ENCODE measurements at regions not wholly inside any gene's neighbourhood (a gene's known extent, or its start where the extent isn't known, plus 50 kb on each side); places are given as distances from the start of the nearest gene placed in this dataset.

DNA sequence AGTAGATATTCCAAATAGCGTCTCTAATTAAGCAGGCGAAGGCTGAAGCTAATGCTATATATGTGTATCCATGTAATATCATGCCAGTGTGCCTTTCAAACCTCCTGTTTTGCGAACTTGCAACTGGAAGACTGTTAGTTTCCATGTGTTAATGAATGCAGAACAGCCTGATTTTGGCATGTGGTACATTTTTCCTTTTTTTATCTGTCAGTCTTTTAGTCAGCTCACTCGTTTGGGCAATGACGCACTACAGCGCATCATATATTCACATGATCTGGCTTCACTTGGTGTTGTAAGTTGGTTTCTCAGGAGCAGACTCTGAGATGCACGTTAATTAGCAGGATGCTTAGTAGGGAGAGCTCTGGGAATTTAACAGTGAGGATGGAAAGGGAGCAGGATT lies 210.4 kb upstream of the CA10 start:
- Histone ChIP-seq H3K4me2 (ENCODE audit: low read length) (no peak overlapping the region), H3K4me1 (ENCODE audit: control insufficient read depth, low read length) (no peaks in the 10 kb centered on the region), H3K9me2 (replicated peaks; ENCODE audit: control insufficient read depth, low read length) (no peaks in the 10 kb centered on the region), H3K27ac (ENCODE audit: low read depth, low read length) (no peak overlapping the region), H4K20me1 (ENCODE audit: control insufficient read depth, insufficient read depth, low read depth, low read length) (no peaks in the 10 kb centered on the region), H3K4me3 (ENCODE audit: low read length) (no peak overlapping the region), H3K27me3 (ENCODE audit: control insufficient read depth, low read length) (no peaks in the 10 kb centered on the region), H3F3A (ENCODE audit: control insufficient read depth, insufficient read depth) (no peaks in the 10 kb centered on the region), H3K36me3 (ENCODE audit: control insufficient read depth, low read length) (no peaks in the 10 kb centered on the region), H3K9me3 (ENCODE audit: control insufficient read depth, insufficient read depth, low read length) (no peaks in the 10 kb centered on the region), H3K79me2 (ENCODE audit: control insufficient read depth, low read length) (no peaks in the 10 kb centered on the region)
- TF ChIP-seq EZH2phosphoT487 (IDR thresholded peaks at IDR 0.05; ENCODE audit: borderline replicate concordance, low read length) = no peak
- TF ChIP-seq, protein P1, sequence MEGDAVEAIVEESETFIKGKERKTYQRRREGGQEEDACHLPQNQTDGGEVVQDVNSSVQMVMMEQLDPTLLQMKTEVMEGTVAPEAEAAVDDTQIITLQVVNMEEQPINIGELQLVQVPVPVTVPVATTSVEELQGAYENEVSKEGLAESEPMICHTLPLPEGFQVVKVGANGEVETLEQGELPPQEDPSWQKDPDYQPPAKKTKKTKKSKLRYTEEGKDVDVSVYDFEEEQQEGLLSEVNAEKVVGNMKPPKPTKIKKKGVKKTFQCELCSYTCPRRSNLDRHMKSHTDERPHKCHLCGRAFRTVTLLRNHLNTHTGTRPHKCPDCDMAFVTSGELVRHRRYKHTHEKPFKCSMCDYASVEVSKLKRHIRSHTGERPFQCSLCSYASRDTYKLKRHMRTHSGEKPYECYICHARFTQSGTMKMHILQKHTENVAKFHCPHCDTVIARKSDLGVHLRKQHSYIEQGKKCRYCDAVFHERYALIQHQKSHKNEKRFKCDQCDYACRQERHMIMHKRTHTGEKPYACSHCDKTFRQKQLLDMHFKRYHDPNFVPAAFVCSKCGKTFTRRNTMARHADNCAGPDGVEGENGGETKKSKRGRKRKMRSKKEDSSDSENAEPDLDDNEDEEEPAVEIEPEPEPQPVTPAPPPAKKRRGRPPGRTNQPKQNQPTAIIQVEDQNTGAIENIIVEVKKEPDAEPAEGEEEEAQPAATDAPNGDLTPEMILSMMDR (IDR thresholded peaks at IDR 0.05; ENCODE audit: low read depth, low read length, poor library complexity, severe bottlenecking) = no peak

GRCh38 chr17:52357854-52358253 lies 199.3 kb upstream of the CA10 start:
- H3K4me3 ChIP-seq (ENCODE audit: low read length) = no peak overlapping the region
- H3F3A ChIP-seq (ENCODE audit: control insufficient read depth, insufficient read depth) = no peaks in the 10 kb centered on the region
- H3K27ac ChIP-seq (ENCODE audit: low read depth, low read length) = no peak overlapping the region
- H3K79me2 ChIP-seq (ENCODE audit: control insufficient read depth, low read length) = no peaks in the 10 kb centered on the region
- H3K36me3 ChIP-seq (ENCODE audit: control insufficient read depth, low read length) = no peaks in the 10 kb centered on the region
- no peaks in the 10 kb centered on the region for H3K27me3 ChIP-seq (ENCODE audit: control insufficient read depth, low read length)
- TF ChIP-seq, protein P1 (IDR thresholded peaks at IDR 0.05; ENCODE audit: low read depth, low read length, poor library complexity, severe bottlenecking) = no peak
- no peak for TF ChIP-seq EZH2phosphoT487 (IDR thresholded peaks at IDR 0.05; ENCODE audit: borderline replicate concordance, low read length)
- H4K20me1 ChIP-seq (ENCODE audit: control insufficient read depth, insufficient read depth, low read depth, low read length) = no peaks in the 10 kb centered on the region
- H3K4me2 ChIP-seq (ENCODE audit: low read length) = no peak overlapping the region
- H3K9me3 ChIP-seq (ENCODE audit: control insufficient read depth, insufficient read depth, low read length) = no peaks in the 10 kb centered on the region
- no peaks in the 10 kb centered on the region for H3K4me1 ChIP-seq (ENCODE audit: control insufficient read depth, low read length)
- no peaks in the 10 kb centered on the region for H3K9me2 ChIP-seq (replicated peaks; ENCODE audit: control insufficient read depth, low read length)

GRCh38 chr17:52336796-52337195 lies 178.3 kb upstream of the CA10 start:
- H3K9me3 ChIP-seq (ENCODE audit: control insufficient read depth, insufficient read depth, low read length) = no peaks in the 10 kb centered on the region
- H3K27me3 ChIP-seq (ENCODE audit: control insufficient read depth, low read length) = no peaks in the 10 kb centered on the region
- no peaks in the 10 kb centered on the region for H3K79me2 ChIP-seq (ENCODE audit: control insufficient read depth, low read length)
- H4K20me1 ChIP-seq (ENCODE audit: control insufficient read depth, insufficient read depth, low read depth, low read length) = no peaks in the 10 kb centered on the region
- H3F3A ChIP-seq (ENCODE audit: control insufficient read depth, insufficient read depth) = no peaks in the 10 kb centered on the region
- no peaks in the 10 kb centered on the region for H3K36me3 ChIP-seq (ENCODE audit: control insufficient read depth, low read length)
- H3K27ac ChIP-seq (ENCODE audit: low read depth, low read length) = no peak overlapping the region
- no peaks in the 10 kb centered on the region for H3K4me1 ChIP-seq (ENCODE audit: control insufficient read depth, low read length)
- H3K4me2 ChIP-seq (ENCODE audit: low read length) = no peak overlapping the region
- H3K4me3 ChIP-seq (ENCODE audit: low read length) = no peak overlapping the region
- no peaks in the 10 kb centered on the region for H3K9me2 ChIP-seq (replicated peaks; ENCODE audit: control insufficient read depth, low read length)
- TF ChIP-seq EZH2phosphoT487 (IDR thresholded peaks at IDR 0.05; ENCODE audit: borderline replicate concordance, low read length) = no peak
- TF ChIP-seq, protein P1 (IDR thresholded peaks at IDR 0.05; ENCODE audit: low read depth, low read length, poor library complexity, severe bottlenecking) = no peak

GRCh38 chr17:52306314-52306713 lies 147.8 kb upstream of the CA10 start:
- no peak for TF ChIP-seq EZH2phosphoT487 (IDR thresholded peaks at IDR 0.05; ENCODE audit: borderline replicate concordance, low read length)
- TF ChIP-seq, protein P1 (IDR thresholded peaks at IDR 0.05; ENCODE audit: low read depth, low read length, poor library complexity, severe bottlenecking) = no peak
- no peaks in the 10 kb centered on the region for H3K9me2 ChIP-seq (replicated peaks; ENCODE audit: control insufficient read depth, low read length)
- H3K27me3 ChIP-seq (ENCODE audit: control insufficient read depth, low read length) = no peaks in the 10 kb centered on the region
- H3K4me3 ChIP-seq (ENCODE audit: low read length) = no peak overlapping the region
- no peak overlapping the region for H3K27ac ChIP-seq (ENCODE audit: low read depth, low read length)
- H4K20me1 ChIP-seq (ENCODE audit: control insufficient read depth, insufficient read depth, low read depth, low read length) = no peaks in the 10 kb centered on the region
- H3F3A ChIP-seq (ENCODE audit: control insufficient read depth, insufficient read depth) = no peaks in the 10 kb centered on the region
- no peaks in the 10 kb centered on the region for H3K36me3 ChIP-seq (ENCODE audit: control insufficient read depth, low read length)
- H3K4me1 ChIP-seq (ENCODE audit: control insufficient read depth, low read length) = no peaks in the 10 kb centered on the region
- H3K79me2 ChIP-seq (ENCODE audit: control insufficient read depth, low read length) = no peaks in the 10 kb centered on the region
- no peaks in the 10 kb centered on the region for H3K9me3 ChIP-seq (ENCODE audit: control insufficient read depth, insufficient read depth, low read length)
- no peak overlapping the region for H3K4me2 ChIP-seq (ENCODE audit: low read length)
